Breast epithelium (tissue), 3 donors: ENCODE measurements at regions not wholly inside any gene's neighbourhood (a gene's known extent, or its start where the extent isn't known, plus 50 kb on each side); places are given as distances from the start of the nearest gene placed in this dataset.

ENCODE experiments used
- POLR2A ChIP-seq: fragments of 450-650 bp; IDR thresholded peaks from one replicate; pipeline ENCODE4 v1.6.1; 2016; ENCODE audit warnings: antibody characterized with exemption, mild to moderate bottlenecking, moderate library complexity
- POLR2AphosphoS5 ChIP-seq, 3 donors: sonication (generic); formaldehyde crosslinking; IDR thresholded peaks; one replicate each; pipeline ENCODE4 v1.6.1; 2017; ENCODE audit warnings: antibody characterized with exemption in 3 of 3
- TF ChIP-seq, protein P1 (sequence below), 3 donors: fragments of 450-650 bp; IDR thresholded peaks; one replicate each; pipeline ENCODE4 v1.5.1; 2016 to 2017; ENCODE audit warnings: antibody characterized with exemption in 3 of 3, mild to moderate bottlenecking in 3 of 3, moderate library complexity in 3 of 3

DNA sequence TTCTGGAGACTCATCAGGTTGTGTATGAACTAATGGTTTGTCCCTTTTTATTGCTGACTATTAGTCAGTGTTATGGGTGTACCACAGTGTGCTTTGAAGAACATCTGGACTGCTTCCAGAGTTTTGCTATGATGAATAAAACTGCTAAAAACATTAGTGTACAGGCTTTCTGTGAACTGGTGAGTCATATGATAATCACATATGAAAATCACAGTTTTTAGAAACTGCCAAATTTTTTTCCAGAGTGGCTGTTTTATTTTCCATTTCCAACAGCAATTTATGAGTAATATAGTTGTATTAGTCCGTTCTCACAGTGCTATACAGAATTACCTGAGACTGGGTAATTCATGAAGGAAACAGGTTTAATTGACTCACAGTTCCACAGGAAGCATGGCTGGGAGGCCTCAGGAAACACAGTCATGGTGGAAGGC, 281.2 kb upstream of the VSTM2A start:
- TF ChIP-seq, protein P1, sequence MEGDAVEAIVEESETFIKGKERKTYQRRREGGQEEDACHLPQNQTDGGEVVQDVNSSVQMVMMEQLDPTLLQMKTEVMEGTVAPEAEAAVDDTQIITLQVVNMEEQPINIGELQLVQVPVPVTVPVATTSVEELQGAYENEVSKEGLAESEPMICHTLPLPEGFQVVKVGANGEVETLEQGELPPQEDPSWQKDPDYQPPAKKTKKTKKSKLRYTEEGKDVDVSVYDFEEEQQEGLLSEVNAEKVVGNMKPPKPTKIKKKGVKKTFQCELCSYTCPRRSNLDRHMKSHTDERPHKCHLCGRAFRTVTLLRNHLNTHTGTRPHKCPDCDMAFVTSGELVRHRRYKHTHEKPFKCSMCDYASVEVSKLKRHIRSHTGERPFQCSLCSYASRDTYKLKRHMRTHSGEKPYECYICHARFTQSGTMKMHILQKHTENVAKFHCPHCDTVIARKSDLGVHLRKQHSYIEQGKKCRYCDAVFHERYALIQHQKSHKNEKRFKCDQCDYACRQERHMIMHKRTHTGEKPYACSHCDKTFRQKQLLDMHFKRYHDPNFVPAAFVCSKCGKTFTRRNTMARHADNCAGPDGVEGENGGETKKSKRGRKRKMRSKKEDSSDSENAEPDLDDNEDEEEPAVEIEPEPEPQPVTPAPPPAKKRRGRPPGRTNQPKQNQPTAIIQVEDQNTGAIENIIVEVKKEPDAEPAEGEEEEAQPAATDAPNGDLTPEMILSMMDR (IDR thresholded peaks at IDR 0.05): no peak
- TF ChIP-seq POLR2A (no peak), POLR2AphosphoS5 (IDR thresholded peaks at IDR 0.05) (no peak)
